Activated naive CD4-positive, alpha-beta T cell treated with anti-CD3 and anti-CD28 coated beads, Interleukin-2, amount 50 U/mL, for 24 hours (primary cell): ENCODE measurements at regions not wholly inside any gene's neighbourhood (a gene's known extent, or its start where the extent isn't known, plus 50 kb on each side); places are given as distances from the start of the nearest gene placed in this dataset.
"Not testable (repeated sequence)": the region's sequence is repeated elsewhere in the genome, so short reads cannot be mapped to it uniquely, and the experiment has no call there.

Experiments
- H3K27ac Mint-ChIP-seq: one replicate; pipeline ENCODE4 v1.8.0; 2021; ENCODE audit warnings: mild to moderate bottlenecking, mixed read lengths
- H3K27me3 Mint-ChIP-seq: one replicate; pipeline ENCODE4 v1.8.0; 2021; ENCODE audit warnings: mixed read lengths
- H3K36me3 Mint-ChIP-seq: one replicate; pipeline ENCODE4 v1.8.0; 2021; ENCODE audit warnings: mixed read lengths
- H3K4me1 Mint-ChIP-seq: one replicate; pipeline ENCODE4 v1.8.0; 2021; ENCODE audit warnings: mixed read lengths
- H3K4me3 Mint-ChIP-seq: one replicate; pipeline ENCODE4 v1.8.0; 2021; ENCODE audit warnings: mild to moderate bottlenecking, mixed read lengths
- H3K9me3 Mint-ChIP-seq: one replicate; pipeline ENCODE4 v1.8.0; 2021; ENCODE audit warnings: mixed read lengths

GRCh38 chr10:57628592-57629284 lies 639.0 kb downstream of the IPMK start:
- H3K4me1 Mint-ChIP-seq = no peaks in the 10 kb centered on the region
- no peak overlapping the region for H3K27ac Mint-ChIP-seq
- no peaks in the 10 kb centered on the region for H3K27me3 Mint-ChIP-seq
- H3K9me3 Mint-ChIP-seq = no peaks in the 10 kb centered on the region
- no peak overlapping the region for H3K4me3 Mint-ChIP-seq
- no peaks in the 10 kb centered on the region for H3K36me3 Mint-ChIP-seq

GRCh38 chr10:57627642-57628178 lies 640.0 kb downstream of the IPMK start:
- Mint-ChIP-seq H3K9me3 (no peaks in the 10 kb centered on the region), H3K4me3 (no peak overlapping the region), H3K4me1 (no peaks in the 10 kb centered on the region), H3K27me3 (no peaks in the 10 kb centered on the region), H3K27ac (no peak overlapping the region), H3K36me3 (no peaks in the 10 kb centered on the region)

- no peaks in the 10 kb centered on the region for H3K27me3 Mint-ChIP-seq
- no peaks in the 10 kb centered on the region for H3K4me1 Mint-ChIP-seq
- no peaks in the 10 kb centered on the region for H3K36me3 Mint-ChIP-seq
- no peak overlapping the region for H3K4me3 Mint-ChIP-seq
- no peaks in the 10 kb centered on the region for H3K9me3 Mint-ChIP-seq
- H3K27ac Mint-ChIP-seq = no peak overlapping the region
Observed at GRCh38 chr10:57624856-57625592, 642.7 kb downstream of the IPMK start.

- no peak overlapping the region for H3K27ac Mint-ChIP-seq
- no peak overlapping the region for H3K4me3 Mint-ChIP-seq
- H3K27me3 Mint-ChIP-seq = no peaks in the 10 kb centered on the region
- no peaks in the 10 kb centered on the region for H3K4me1 Mint-ChIP-seq
- no peaks in the 10 kb centered on the region for H3K9me3 Mint-ChIP-seq
- no peaks in the 10 kb centered on the region for H3K36me3 Mint-ChIP-seq
Observed at GRCh38 chr10:57624066-57624465, 643.6 kb downstream of the IPMK start.

- Mint-ChIP-seq H3K36me3 (no peaks in the 10 kb centered on the region), H3K4me3 (no peak overlapping the region), H3K27me3 (no peaks in the 10 kb centered on the region), H3K4me1 (no peaks in the 10 kb centered on the region), H3K9me3 (peaks cover 4% of the 10 kb centered on the region), H3K27ac (no peak overlapping the region)
Observed at GRCh38 chr10:57621466-57621865, 646.2 kb downstream of the IPMK start.

GRCh38 chr10:57605948-57606485 lies 661.7 kb downstream of the IPMK start:
- Mint-ChIP-seq H3K27ac (no peak overlapping the region), H3K4me1 (no peaks in the 10 kb centered on the region)

GRCh38 chr10:57599440-57599839 lies 668.3 kb downstream of the IPMK start:
- H3K27ac Mint-ChIP-seq = no peak overlapping the region
- no peak overlapping the region for H3K4me3 Mint-ChIP-seq
- no peaks in the 10 kb centered on the region for H3K9me3 Mint-ChIP-seq
- H3K36me3 Mint-ChIP-seq = no peaks in the 10 kb centered on the region
- no peaks in the 10 kb centered on the region for H3K4me1 Mint-ChIP-seq
- H3K27me3 Mint-ChIP-seq = no peaks in the 10 kb centered on the region

More at GRCh38 chr10:57605948-57606485, 661.7 kb downstream of the IPMK start:
- no peak overlapping the region for H3K4me3 Mint-ChIP-seq
- no peaks in the 10 kb centered on the region for H3K27me3 Mint-ChIP-seq
- no peaks in the 10 kb centered on the region for H3K36me3 Mint-ChIP-seq
- no peaks in the 10 kb centered on the region for H3K9me3 Mint-ChIP-seq

GRCh38 chr10:57593983-57594573 lies 673.6 kb downstream of the IPMK start:
- no peaks in the 10 kb centered on the region for H3K36me3 Mint-ChIP-seq
- H3K4me3 Mint-ChIP-seq = no peak overlapping the region
- H3K27me3 Mint-ChIP-seq = no peaks in the 10 kb centered on the region
- H3K9me3 Mint-ChIP-seq = no peaks in the 10 kb centered on the region
- H3K4me1 Mint-ChIP-seq = no peaks in the 10 kb centered on the region
- H3K27ac Mint-ChIP-seq = no peak overlapping the region

GRCh38 chr10:57579926-57580325 lies 687.8 kb downstream of the IPMK start:
- Mint-ChIP-seq H3K36me3 (no peaks in the 10 kb centered on the region), H3K27ac (no peak overlapping the region), H3K4me1 (no peaks in the 10 kb centered on the region), H3K4me3 (no peak overlapping the region), H3K9me3 (no peaks in the 10 kb centered on the region), H3K27me3 (no peaks in the 10 kb centered on the region)

- H3K4me1 Mint-ChIP-seq = no peaks in the 10 kb centered on the region
- H3K9me3 Mint-ChIP-seq = peaks cover 10% of the 10 kb centered on the region
- H3K4me3 Mint-ChIP-seq = no peak overlapping the region
- H3K27ac Mint-ChIP-seq = no peak overlapping the region
- H3K36me3 Mint-ChIP-seq = no peaks in the 10 kb centered on the region
- H3K27me3 Mint-ChIP-seq = no peaks in the 10 kb centered on the region
Observed at GRCh38 chr10:57562211-57562610, 705.5 kb downstream of the IPMK start.

- not testable (repeated sequence) for H3K4me3 Mint-ChIP-seq, H3K9me3 Mint-ChIP-seq, H3K36me3 Mint-ChIP-seq, H3K27ac Mint-ChIP-seq, H3K4me1 Mint-ChIP-seq, H3K27me3 Mint-ChIP-seq
Observed at GRCh38 chr10:57551774-57552173, 715.9 kb downstream of the IPMK start.

- Mint-ChIP-seq H3K36me3 (no peaks in the 10 kb centered on the region), H3K4me1 (no peaks in the 10 kb centered on the region), H3K27me3 (no peaks in the 10 kb centered on the region), H3K27ac (no peak overlapping the region), H3K9me3 (no peaks in the 10 kb centered on the region), H3K4me3 (no peak overlapping the region)
Observed at GRCh38 chr10:57535306-57535705, 732.4 kb downstream of the IPMK start.

- Mint-ChIP-seq H3K36me3 (no peaks in the 10 kb centered on the region), H3K4me3 (no peak overlapping the region), H3K9me3 (no peaks in the 10 kb centered on the region), H3K27me3 (no peaks in the 10 kb centered on the region), H3K27ac (no peak overlapping the region), H3K4me1 (no peaks in the 10 kb centered on the region)
Observed at GRCh38 chr10:57513637-57514036, 754.1 kb downstream of the IPMK start.

GRCh38 chr10:57507788-57508187 lies 759.9 kb downstream of the IPMK start:
- Mint-ChIP-seq H3K27ac (no peak overlapping the region), H3K9me3 (no peaks in the 10 kb centered on the region)

GRCh38 chr10:57506414-57507094 lies 761.1 kb downstream of the IPMK start:
- Mint-ChIP-seq H3K27ac (no peak overlapping the region), H3K27me3 (no peaks in the 10 kb centered on the region), H3K9me3 (no peaks in the 10 kb centered on the region), H3K4me3 (no peak overlapping the region), H3K4me1 (no peaks in the 10 kb centered on the region), H3K36me3 (no peaks in the 10 kb centered on the region)

More at GRCh38 chr10:57507788-57508187, 759.9 kb downstream of the IPMK start:
- no peaks in the 10 kb centered on the region for H3K36me3 Mint-ChIP-seq
- no peaks in the 10 kb centered on the region for H3K4me1 Mint-ChIP-seq
- no peak overlapping the region for H3K4me3 Mint-ChIP-seq
- no peaks in the 10 kb centered on the region for H3K27me3 Mint-ChIP-seq
